Activated CD4-positive, alpha-beta memory T cell treated with anti-CD3 and anti-CD28 coated beads for 36 hours (primary cell): ENCODE measurements at regions not wholly inside any gene's neighbourhood (a gene's known extent, or its start where the extent isn't known, plus 50 kb on each side); places are given as distances from the start of the nearest gene placed in this dataset.
"Not testable (repeated sequence)": the region's sequence is repeated elsewhere in the genome, so short reads cannot be mapped to it uniquely, and the experiment has no call there.

Experiments
- CTCF ChIA-PET: fragments of 350-600 bp; sonication (Branson Sonifier 250); formaldehyde crosslinking; loops from one replicate; lab custom pipeline; 2021; ENCODE audit warnings: antibody characterized with exemption, inconsistent platforms; lab: Charles Lee
- POLR2A ChIA-PET: fragments of 350-600 bp; sonication (Branson Sonifier 250); formaldehyde crosslinking; loops from one replicate; lab custom pipeline; 2021; ENCODE audit warnings: antibody characterized with exemption; lab: Charles Lee
- DNase-seq: peaks from one replicate; pipeline ENCODE4 v3.0.0-alpha.2; 2020
- H3K27ac Mint-ChIP-seq: one replicate; pipeline ENCODE4 v1.8.0; 2021; ENCODE audit warnings: mixed read lengths
- H3K27me3 Mint-ChIP-seq: one replicate; pipeline ENCODE4 v1.8.0; 2021; ENCODE audit warnings: mixed read lengths
- H3K36me3 Mint-ChIP-seq: one replicate; pipeline ENCODE4 v1.8.0; 2021; ENCODE audit warnings: mixed read lengths
- H3K4me1 Mint-ChIP-seq: one replicate; pipeline ENCODE4 v1.8.0; 2021; ENCODE audit warnings: low read depth, mixed read lengths
- H3K4me3 Mint-ChIP-seq: one replicate; pipeline ENCODE4 v1.8.0; 2021; ENCODE audit warnings: mild to moderate bottlenecking, mixed read lengths
- H3K9me3 Mint-ChIP-seq: one replicate; pipeline ENCODE4 v1.8.0; 2021; ENCODE audit warnings: mixed read lengths
- intact Hi-C: fragments of 100-400 bp; cut with micrococcal nuclease; formaldehyde crosslinking; loops from one replicate; pipeline ENCODE4 v1.15.1; 2023

- POLR2A ChIA-PET = no interaction called here
- no peak for DNase-seq
- intact Hi-C loops = no loop called here
- H3K4me1 Mint-ChIP-seq = no peaks in the 10 kb centered on the region
- CTCF ChIA-PET = no interaction called here
- no peaks in the 10 kb centered on the region for H3K36me3 Mint-ChIP-seq
- H3K27ac Mint-ChIP-seq = no peak overlapping the region
- no peak overlapping the region for H3K4me3 Mint-ChIP-seq
- H3K9me3 Mint-ChIP-seq = peaks cover 30% of the 10 kb centered on the region
- no peaks in the 10 kb centered on the region for H3K27me3 Mint-ChIP-seq
Observed at GRCh38 chr14:40713387-40713786, 893.3 kb upstream of the LRFN5 start.

GRCh38 chr14:40697231-40697630 is 909.4 kb upstream of the LRFN5 start:
- CTCF ChIA-PET = no interaction called here

GRCh38 chr14:40694023-40694422 is 912.7 kb upstream of the LRFN5 start:
- intact Hi-C loops = no loop called here
- no peaks in the 10 kb centered on the region for H3K36me3 Mint-ChIP-seq
- peaks cover 6% of the 10 kb centered on the region for H3K9me3 Mint-ChIP-seq
- H3K27me3 Mint-ChIP-seq = no peaks in the 10 kb centered on the region
- DNase-seq = no peak
- no peaks in the 10 kb centered on the region for H3K4me1 Mint-ChIP-seq
- POLR2A ChIA-PET = no interaction called here
- CTCF ChIA-PET = no interaction called here
- H3K4me3 Mint-ChIP-seq = no peak overlapping the region
- H3K27ac Mint-ChIP-seq = no peak overlapping the region

More at GRCh38 chr14:40697231-40697630, 909.4 kb upstream of the LRFN5 start:
- Mint-ChIP-seq H3K9me3 (peaks cover 9% of the 10 kb centered on the region), H3K36me3 (no peaks in the 10 kb centered on the region), H3K4me1 (no peaks in the 10 kb centered on the region), H3K4me3 (no peak overlapping the region), H3K27me3 (no peaks in the 10 kb centered on the region), H3K27ac (no peak overlapping the region)
- POLR2A ChIA-PET = no interaction called here
- no peak for DNase-seq
- intact Hi-C loops = no loop called here

- no peak for DNase-seq
- Mint-ChIP-seq H3K36me3 (no peaks in the 10 kb centered on the region), H3K4me1 (no peaks in the 10 kb centered on the region), H3K4me3 (no peak overlapping the region), H3K9me3 (peaks cover 6% of the 10 kb centered on the region), H3K27me3 (no peaks in the 10 kb centered on the region), H3K27ac (no peak overlapping the region)
- CTCF ChIA-PET = no interaction called here
- intact Hi-C loops = no loop called here
- POLR2A ChIA-PET = no interaction called here
Observed at GRCh38 chr14:40691066-40691465, 915.6 kb upstream of the LRFN5 start.

GRCh38 chr14:40685764-40686163 is 920.9 kb upstream of the LRFN5 start:
- peaks cover 3% of the 10 kb centered on the region for H3K9me3 Mint-ChIP-seq
- no peak overlapping the region for H3K27ac Mint-ChIP-seq
- DNase-seq = no peak
- intact Hi-C loops = no loop called here
- ChIA-PET CTCF (no interaction called here), POLR2A (no interaction called here)
- H3K4me1 Mint-ChIP-seq = no peaks in the 10 kb centered on the region
- no peaks in the 10 kb centered on the region for H3K36me3 Mint-ChIP-seq
- no peak overlapping the region for H3K4me3 Mint-ChIP-seq
- no peaks in the 10 kb centered on the region for H3K27me3 Mint-ChIP-seq

- Mint-ChIP-seq H3K27me3 (no peaks in the 10 kb centered on the region), H3K4me3 (no peak overlapping the region), H3K36me3 (no peaks in the 10 kb centered on the region), H3K9me3 (peaks cover 14% of the 10 kb centered on the region), H3K27ac (no peak overlapping the region), H3K4me1 (no peaks in the 10 kb centered on the region)
- CTCF ChIA-PET = no interaction called here
- intact Hi-C loops = no loop called here
- no peak for DNase-seq
- POLR2A ChIA-PET = no interaction called here
Observed at GRCh38 chr14:40684328-40684727, 922.3 kb upstream of the LRFN5 start.

- Mint-ChIP-seq H3K4me1 (no peaks in the 10 kb centered on the region), H3K9me3 (peaks cover 14% of the 10 kb centered on the region), H3K4me3 (no peak overlapping the region), H3K36me3 (no peaks in the 10 kb centered on the region), H3K27me3 (no peaks in the 10 kb centered on the region), H3K27ac (no peak overlapping the region)
- ChIA-PET CTCF (no interaction called here), POLR2A (no interaction called here)
- intact Hi-C loops = no loop called here
- no peak for DNase-seq
Observed at GRCh38 chr14:40682131-40682913, 924.4 kb upstream of the LRFN5 start.

GRCh38 chr14:40679256-40679655 is 927.4 kb upstream of the LRFN5 start:
- no peaks in the 10 kb centered on the region for H3K27me3 Mint-ChIP-seq
- CTCF ChIA-PET = no interaction called here
- H3K4me1 Mint-ChIP-seq = no peaks in the 10 kb centered on the region
- POLR2A ChIA-PET = no interaction called here
- no peaks in the 10 kb centered on the region for H3K36me3 Mint-ChIP-seq
- peaks cover 22% of the 10 kb centered on the region for H3K9me3 Mint-ChIP-seq
- DNase-seq = no peak
- intact Hi-C loops = no loop called here
- no peak overlapping the region for H3K27ac Mint-ChIP-seq
- no peak overlapping the region for H3K4me3 Mint-ChIP-seq

- H3K27me3 Mint-ChIP-seq, H3K27ac Mint-ChIP-seq, DNase-seq, POLR2A ChIA-PET, H3K36me3 Mint-ChIP-seq, H3K4me3 Mint-ChIP-seq, intact Hi-C loops, CTCF ChIA-PET, H3K4me1 Mint-ChIP-seq: not testable (repeated sequence)
- peaks cover 22% of the 10 kb centered on the region for H3K9me3 Mint-ChIP-seq
Observed at GRCh38 chr14:40677206-40677605, 929.5 kb upstream of the LRFN5 start.

- Mint-ChIP-seq H3K36me3 (no peaks in the 10 kb centered on the region), H3K27ac (no peak overlapping the region), H3K9me3 (peaks cover 12% of the 10 kb centered on the region), H3K4me1 (no peaks in the 10 kb centered on the region), H3K4me3 (no peak overlapping the region), H3K27me3 (no peaks in the 10 kb centered on the region)
- ChIA-PET POLR2A (no interaction called here), CTCF (no interaction called here)
- no peak for DNase-seq
- intact Hi-C loops = no loop called here
Observed at GRCh38 chr14:40674502-40674901, 932.2 kb upstream of the LRFN5 start.

- CTCF ChIA-PET = interaction anchor here (0.8 kb wide), 1 partner anchor 12 kb away, joined by 3 read pairs; no protein-coding TSS in a partner anchor
Observed at GRCh38 chr14:40656311-40656710, 950.4 kb upstream of the LRFN5 start.

GRCh38 chr14:40652089-40652691 is 954.5 kb upstream of the LRFN5 start:
- CTCF ChIA-PET = no interaction called here
- Mint-ChIP-seq H3K9me3 (peaks cover 2% of the 10 kb centered on the region), H3K4me1 (no peaks in the 10 kb centered on the region), H3K27ac (no peak overlapping the region), H3K36me3 (no peaks in the 10 kb centered on the region), H3K27me3 (no peaks in the 10 kb centered on the region), H3K4me3 (no peak overlapping the region)
- intact Hi-C loops = no loop called here
- POLR2A ChIA-PET = no interaction called here
- DNase-seq = no peak

More at GRCh38 chr14:40656311-40656710, 950.4 kb upstream of the LRFN5 start:
- no peak for DNase-seq
- H3K4me3 Mint-ChIP-seq = no peak overlapping the region
- H3K9me3 Mint-ChIP-seq = peaks cover 2% of the 10 kb centered on the region
- intact Hi-C loops = no loop called here
- no peak overlapping the region for H3K27ac Mint-ChIP-seq
- no peaks in the 10 kb centered on the region for H3K36me3 Mint-ChIP-seq
- POLR2A ChIA-PET = no interaction called here
- H3K27me3 Mint-ChIP-seq = no peaks in the 10 kb centered on the region
- no peaks in the 10 kb centered on the region for H3K4me1 Mint-ChIP-seq

- no peak overlapping the region for H3K27ac Mint-ChIP-seq
- no peaks in the 10 kb centered on the region for H3K4me1 Mint-ChIP-seq
- H3K9me3 Mint-ChIP-seq = no peaks in the 10 kb centered on the region
- ChIA-PET POLR2A (no interaction called here), CTCF (no interaction called here)
- no peaks in the 10 kb centered on the region for H3K27me3 Mint-ChIP-seq
- H3K4me3 Mint-ChIP-seq = no peak overlapping the region
- DNase-seq = no peak
- intact Hi-C loops = no loop called here
- H3K36me3 Mint-ChIP-seq = no peaks in the 10 kb centered on the region
Observed at GRCh38 chr14:40630471-40630870, 976.2 kb upstream of the LRFN5 start.
